HepG2 (cell line): ENCODE measurements at regions not wholly inside any gene's neighbourhood (a gene's known extent, or its start where the extent isn't known, plus 50 kb on each side); places are given as distances from the start of the nearest gene placed in this dataset.

Experiments
- ATAC-seq: fragments of 200-7000 bp; cut with Tn5 transposase; 3 replicates; pipeline ENCODE4 v1.9.1; 2020; ENCODE audit warnings: mild to moderate bottlenecking, moderate library complexity
- BruUV-seq: library from RNA; stranded (reverse); fragments of 400-500 nt; replicated peaks from 2 replicates; lab custom pipeline; 2021; lab: Mats Ljungman, UMichigan
- CTCF ChIA-PET: fragments of 300-600 bp; formaldehyde crosslinking; extraction: SDS; loops from one replicate; lab custom pipeline; 2021; ENCODE audit warnings: low total read pairs, inconsistent platforms, low intra/inter-chr PET ratio; lab: Yijun Ruan, JAX
- POLR2A ChIA-PET: fragments of 350-600 bp; sonication (Branson Sonifier 250); formaldehyde crosslinking; loops from one replicate; lab custom pipeline; 2020; ENCODE audit warnings: antibody characterized with exemption, inconsistent platforms; lab: Yijun Ruan, JAX
- DNase-seq: peaks from one replicate; pipeline ENCODE4 v3.0.0-alpha.2; 2015; ENCODE audit warnings: low spot score
- FAIRE-seq: peaks from 3 replicates; lab custom pipeline; 2011; peaks lifted over from hg19 to GRCh38; lab: Jason Lieb, UNC
- H2AFZ ChIP-seq: one replicate; pipeline ENCODE4 v1.6.1; 2011; ENCODE audit warnings: low read length, inconsistent platforms
- H3K27ac ChIP-seq: fragments of 300-600 bp; 3 replicates; pipeline ENCODE4 v1.8.0; 2011; ENCODE audit warnings: mixed run types, mild to moderate bottlenecking, mixed read lengths, low read length, inconsistent platforms; ENCODE audit not compliant: insufficient read depth; ENCODE audit errors: extremely low read length
- H3K27me3 ChIP-seq, 2 experiments: fragments of 200-600 bp in 1 of 2; 2 replicates in 1 of 2; 3 replicates in 1 of 2; pipeline versions ENCODE4 v1.6.0 to v1.8.0; 2011; ENCODE audit warnings: low read length in 2 of 2, mild to moderate bottlenecking in 2 of 2, moderate library complexity in 2 of 2, inconsistent platforms in 1 of 2; ENCODE audit not compliant: insufficient read depth in 2 of 2, control insufficient read depth in 1 of 2
- H3K36me3 ChIP-seq, 2 experiments: fragments of 200-600 bp in 1 of 2; replicated peaks in 1 of 2; 2 replicates in 1 of 2; 3 replicates in 1 of 2; pipeline versions ENCODE4 v1.5.1 to v1.8.0; 2011; ENCODE audit warnings: low read length in 2 of 2, inconsistent platforms in 1 of 2; ENCODE audit not compliant: insufficient read depth in 2 of 2, control insufficient read depth in 1 of 2
- H3K4me1 ChIP-seq: 2 replicates; pipeline ENCODE4 v1.5.1; 2012; ENCODE audit warnings: low read length, inconsistent platforms; ENCODE audit not compliant: insufficient read depth
- H3K4me2 ChIP-seq: 2 replicates; pipeline ENCODE4 v1.6.0; 2011; ENCODE audit warnings: low read depth, low read length, inconsistent platforms
- H3K4me3 ChIP-seq, 3 experiments: fragments of 200-600 bp in 1 of 3; sonication (generic), shearing (Covaris generic) in 1 of 3; replicated peaks in 1 of 3; 2 replicates each; pipeline ENCODE4 v1.5.1; 2011 to 2016; ENCODE audit warnings: low read length in 3 of 3, inconsistent platforms in 2 of 3, low read depth in 2 of 3, mild to moderate bottlenecking in 2 of 3, control low read depth in 1 of 3, mixed read lengths in 1 of 3; ENCODE audit not compliant: insufficient read depth in 1 of 3
- H3K79me2 ChIP-seq: one replicate; pipeline ENCODE4 v1.6.1; 2011; ENCODE audit warnings: low read length, inconsistent platforms; ENCODE audit not compliant: insufficient read depth
- H3K9ac ChIP-seq: 2 replicates; pipeline ENCODE4 v1.6.0; 2011; ENCODE audit warnings: mild to moderate bottlenecking, low read depth, low read length, inconsistent platforms; ENCODE audit not compliant: insufficient read depth
- H3K9me3 ChIP-seq: 2 replicates; pipeline ENCODE4 v1.5.1; 2012; ENCODE audit warnings: mild to moderate bottlenecking, low read length
- H4K20me1 ChIP-seq: 2 replicates; pipeline ENCODE4 v1.6.0; 2011; ENCODE audit warnings: inconsistent platforms, mild to moderate bottlenecking, low read length, moderate library complexity; ENCODE audit not compliant: insufficient read depth
- CBX5 ChIP-seq: sonication (generic); formaldehyde crosslinking; IDR thresholded peaks from 2 replicates; pipeline ENCODE4 v1.4.0; 2020; ENCODE audit warnings: missing genetic modification reagents, borderline replicate concordance
- KLF13 ChIP-seq: sonication (generic); formaldehyde crosslinking; IDR thresholded peaks from 2 replicates; pipeline ENCODE4 v1.4.0; 2020; ENCODE audit warnings: mild to moderate bottlenecking, missing genetic modification reagents
- MEIS1 ChIP-seq: sonication (generic); formaldehyde crosslinking; IDR thresholded peaks from 2 replicates; pipeline ENCODE4 v1.9.0; 2021; ENCODE audit warnings: mild to moderate bottlenecking, missing genetic modification reagents, moderate library complexity, borderline replicate concordance
- RFXANK ChIP-seq: IDR thresholded peaks from 2 replicates; pipeline ENCODE4 v1.6.1; 2016
- SP1 ChIP-seq, 2 experiments: fragments of 450-650 bp in 1 of 2; sonication (generic) in 1 of 2; formaldehyde crosslinking in 1 of 2; IDR thresholded peaks; 2 replicates each; pipeline versions ENCODE4 v1.4.0 to v1.6.1; 2016 to 2020; ENCODE audit warnings: missing genetic modification reagents in 1 of 2
- ZKSCAN1 ChIP-seq: fragments of 150-350 bp; IDR thresholded peaks from 2 replicates; pipeline ENCODE4 v1.6.1; 2014; ENCODE audit warnings: low read length
- ZNF274 ChIP-seq: sonication (generic); formaldehyde crosslinking; IDR thresholded peaks from 2 replicates; pipeline ENCODE4 v1.5.1; 2020; ENCODE audit warnings: mild to moderate bottlenecking, missing genetic modification reagents
- ZNF598 ChIP-seq: sonication (generic); formaldehyde crosslinking; IDR thresholded peaks from 2 replicates; pipeline ENCODE4 v1.5.1; 2020; ENCODE audit warnings: mild to moderate bottlenecking, missing genetic modification reagents, borderline replicate concordance
- WGBS: methylation state at CpG from one replicate; pipeline ENCODE4 v1.1.6; 2017; ENCODE audit warnings: low lambda C conversion rate; 5-methylcytosine and 5-hydroxymethylcytosine counted together
- in situ Hi-C: cut with HindIII; loops from 2 replicates; pipeline ENCODE4 v1.10.0; 2017; ENCODE audit warnings: low pct_unique_long_range_greater_than_20kb; ENCODE audit not compliant: extremely low pct_ligation_motif_present
- intact Hi-C: fragments of 100-400 bp; cut with micrococcal nuclease; formaldehyde crosslinking; loops from one replicate; pipeline ENCODE4 v1.10.0; 2022; ENCODE audit not compliant: unreplicated experiment
- TF ChIP-seq, protein P1 (sequence below): sonication (generic); formaldehyde crosslinking; IDR thresholded peaks from 2 replicates; pipeline ENCODE4 v1.5.0; 2020; ENCODE audit warnings: missing genetic modification reagents, mild to moderate bottlenecking, borderline replicate concordance

DNA sequence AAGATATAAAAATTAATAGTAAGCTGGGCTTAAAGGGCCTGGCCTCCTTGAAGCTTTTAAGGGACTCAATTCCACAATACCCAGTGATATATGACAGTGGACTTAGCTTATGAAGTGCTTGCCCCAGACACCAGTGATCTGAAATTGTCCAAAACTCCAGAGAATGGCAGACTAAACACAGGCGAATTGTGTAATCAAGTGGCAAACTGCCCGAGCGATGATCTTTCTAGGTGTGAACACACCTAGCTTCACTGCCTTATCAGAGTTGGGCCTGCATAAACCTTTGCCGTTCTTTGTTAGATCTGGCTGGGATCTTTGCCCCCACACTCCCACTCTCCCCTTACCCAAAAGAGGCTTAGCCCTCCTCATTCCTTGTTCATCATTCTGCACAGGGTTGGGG is 62.5 kb upstream of the SH3RF1 start:
- FAIRE-seq (no peak), ATAC-seq (no peak), DNase-seq (no peak)
- no peak overlapping the region for H3K27ac ChIP-seq
- H3K27me3 ChIP-seq: no peaks in the 10 kb centered on the region
- CTCF ChIA-PET: no interaction called here
- H3K9ac ChIP-seq: no peak overlapping the region
- whole genome bisulfite sequencing: 10% methylated on average over 2 of the region's 4 CpGs
- H3K4me3 ChIP-seq: no peak overlapping the region
- H4K20me1 ChIP-seq: no peaks in the 10 kb centered on the region
- no peaks in the 10 kb centered on the region for H3K36me3 ChIP-seq
- H3K9me3 ChIP-seq: no peaks in the 10 kb centered on the region
- TF ChIP-seq SP1 (IDR thresholded peaks at IDR 0.05) (no peak), SP1 (CRISPR knock-in tag; IDR thresholded peaks at IDR 0.05) (no peak), RFXANK (CRISPR knock-in tag) (no peak), MEIS1 (CRISPR knock-in tag) (no peak), KLF13 (CRISPR knock-in tag) (no peak), ZNF598 (CRISPR knock-in tag) (no peak), ZNF274 (CRISPR knock-in tag) (no peak), CBX5 (CRISPR knock-in tag) (no peak), ZKSCAN1 (no peak)
- TF ChIP-seq, protein P1, sequence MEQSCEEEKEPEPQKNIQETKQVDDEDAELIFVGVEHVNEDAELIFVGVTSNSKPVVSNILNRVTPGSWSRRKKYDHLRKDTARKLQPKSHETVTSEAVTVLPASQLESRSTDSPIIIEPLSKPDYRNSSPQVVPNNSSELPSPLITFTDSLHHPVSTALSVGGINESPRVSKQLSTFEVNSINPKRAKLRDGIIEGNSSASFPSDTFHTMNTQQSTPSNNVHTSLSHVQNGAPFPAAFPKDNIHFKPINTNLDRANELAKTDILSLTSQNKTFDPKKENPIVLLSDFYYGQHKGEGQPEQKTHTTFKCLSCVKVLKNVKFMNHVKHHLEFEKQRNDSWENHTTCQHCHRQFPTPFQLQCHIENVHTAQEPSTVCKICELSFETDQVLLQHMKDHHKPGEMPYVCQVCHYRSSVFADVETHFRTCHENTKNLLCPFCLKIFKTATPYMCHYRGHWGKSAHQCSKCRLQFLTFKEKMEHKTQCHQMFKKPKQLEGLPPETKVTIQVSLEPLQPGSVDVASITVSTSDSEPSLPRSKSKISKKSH (CRISPR knock-in tag): no peak
- TF ChIP-seq, all 625 proteins: peak for 0
- H3K4me2 ChIP-seq: no peak overlapping the region
- BruUV-seq: no TSS peak
- H3K4me1 ChIP-seq: peaks cover 8% of the 10 kb centered on the region
- H3K79me2 ChIP-seq: no peaks in the 10 kb centered on the region
- in situ Hi-C loops (no loop called here), intact Hi-C loops (no loop called here)
- H2AFZ ChIP-seq: no peak overlapping the region
- POLR2A ChIA-PET: no interaction called here
